GM20000 (cell line): ENCODE measurements at regions not wholly inside any gene's neighbourhood (a gene's known extent, or its start where the extent isn't known, plus 50 kb on each side); places are given as distances from the start of the nearest gene placed in this dataset.

Experiments used
- DNase-seq: peaks from one replicate; pipeline ENCODE4 v3.0.0; 2012; ENCODE audit warnings: low spot score
- TF ChIP-seq, protein P1 (sequence below): IDR thresholded peaks from 2 replicates; pipeline ENCODE4 v1.5.1; 2012; ENCODE audit warnings: mild to moderate bottlenecking, control low read depth; ENCODE audit errors: extremely low read depth, missing control alignments

DNA sequence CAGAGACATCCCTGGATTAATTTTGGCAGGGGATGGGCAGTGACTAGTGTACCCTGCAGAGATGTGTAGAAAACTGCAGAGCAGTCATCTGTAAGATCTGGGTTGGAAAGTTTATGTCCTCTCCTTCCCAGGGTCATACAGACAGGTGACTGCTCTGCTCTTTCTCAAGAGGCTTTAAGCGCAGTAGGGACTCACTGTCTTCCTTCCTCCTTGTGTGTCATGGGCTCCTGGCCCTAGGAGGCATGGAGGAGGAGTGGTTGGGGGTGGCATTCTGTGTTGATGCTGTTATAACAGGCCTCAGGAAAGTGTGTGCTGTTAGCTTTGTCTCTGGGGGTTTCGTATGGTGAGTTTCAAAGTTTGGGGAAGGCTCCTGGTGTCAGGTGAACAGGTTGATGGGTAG is 130.5 kb upstream of the MGAT5 start:
- TF ChIP-seq, protein P1, sequence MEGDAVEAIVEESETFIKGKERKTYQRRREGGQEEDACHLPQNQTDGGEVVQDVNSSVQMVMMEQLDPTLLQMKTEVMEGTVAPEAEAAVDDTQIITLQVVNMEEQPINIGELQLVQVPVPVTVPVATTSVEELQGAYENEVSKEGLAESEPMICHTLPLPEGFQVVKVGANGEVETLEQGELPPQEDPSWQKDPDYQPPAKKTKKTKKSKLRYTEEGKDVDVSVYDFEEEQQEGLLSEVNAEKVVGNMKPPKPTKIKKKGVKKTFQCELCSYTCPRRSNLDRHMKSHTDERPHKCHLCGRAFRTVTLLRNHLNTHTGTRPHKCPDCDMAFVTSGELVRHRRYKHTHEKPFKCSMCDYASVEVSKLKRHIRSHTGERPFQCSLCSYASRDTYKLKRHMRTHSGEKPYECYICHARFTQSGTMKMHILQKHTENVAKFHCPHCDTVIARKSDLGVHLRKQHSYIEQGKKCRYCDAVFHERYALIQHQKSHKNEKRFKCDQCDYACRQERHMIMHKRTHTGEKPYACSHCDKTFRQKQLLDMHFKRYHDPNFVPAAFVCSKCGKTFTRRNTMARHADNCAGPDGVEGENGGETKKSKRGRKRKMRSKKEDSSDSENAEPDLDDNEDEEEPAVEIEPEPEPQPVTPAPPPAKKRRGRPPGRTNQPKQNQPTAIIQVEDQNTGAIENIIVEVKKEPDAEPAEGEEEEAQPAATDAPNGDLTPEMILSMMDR = no peak
- DNase-seq = no peak

DNA sequence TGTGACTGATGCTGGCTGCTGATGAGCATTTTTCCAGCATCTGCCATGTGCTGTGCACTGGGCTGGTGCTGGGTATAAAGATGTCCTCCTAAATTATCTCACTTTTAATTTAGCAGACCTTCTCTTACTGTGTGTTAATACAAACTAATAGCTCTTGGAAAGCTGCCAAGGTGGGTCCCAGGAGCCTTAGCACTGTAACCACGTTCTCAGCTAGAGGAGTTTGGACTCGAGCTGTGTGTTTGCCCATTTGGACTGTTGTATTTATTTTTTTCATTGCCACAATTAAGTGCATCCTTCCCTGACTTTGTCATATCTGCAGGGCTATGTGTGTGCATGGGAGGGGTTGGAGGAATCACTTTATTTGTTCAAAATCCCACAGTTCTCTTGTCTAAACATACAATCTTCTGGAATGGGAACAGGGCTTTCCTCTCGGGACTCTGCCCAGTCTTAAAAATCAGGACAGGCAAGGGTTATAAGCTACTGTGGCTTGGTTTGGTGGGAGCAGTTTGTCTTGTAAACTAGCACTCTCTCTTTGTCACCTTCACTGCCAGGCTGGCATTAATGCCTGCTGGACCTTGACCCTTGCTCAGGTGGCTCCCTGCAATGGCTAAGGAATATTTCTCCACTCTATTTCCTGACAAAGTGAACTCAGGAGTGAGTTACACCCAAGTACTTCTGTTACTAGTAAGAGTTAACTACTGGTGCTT is 129.7 kb upstream of the MGAT5 start:
- DNase-seq = no peak
- TF ChIP-seq, protein P1 = no peak

DNA sequence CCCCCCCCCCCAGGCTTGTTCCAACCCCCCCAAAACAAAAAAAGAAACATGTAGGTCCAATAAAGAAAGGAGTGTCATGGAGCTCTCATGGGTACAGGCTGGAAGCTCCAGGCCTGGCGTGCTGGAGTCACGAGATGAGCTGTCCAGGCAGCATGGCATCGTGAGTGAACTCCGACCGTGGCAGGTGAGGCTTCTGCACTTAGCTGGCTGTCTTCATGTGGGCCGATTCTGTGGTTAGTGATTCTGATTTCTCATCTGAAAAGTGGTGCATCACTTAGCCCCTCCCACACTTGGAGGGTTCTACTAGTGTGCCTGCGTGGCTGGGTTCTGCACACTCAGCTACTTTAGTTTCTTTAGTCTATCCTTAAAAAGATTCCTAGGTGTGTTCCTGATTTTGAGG is 126.4 kb upstream of the MGAT5 start:
- TF ChIP-seq, protein P1 = no peak
- peak; percentile 65 for DNase-seq

DNA sequence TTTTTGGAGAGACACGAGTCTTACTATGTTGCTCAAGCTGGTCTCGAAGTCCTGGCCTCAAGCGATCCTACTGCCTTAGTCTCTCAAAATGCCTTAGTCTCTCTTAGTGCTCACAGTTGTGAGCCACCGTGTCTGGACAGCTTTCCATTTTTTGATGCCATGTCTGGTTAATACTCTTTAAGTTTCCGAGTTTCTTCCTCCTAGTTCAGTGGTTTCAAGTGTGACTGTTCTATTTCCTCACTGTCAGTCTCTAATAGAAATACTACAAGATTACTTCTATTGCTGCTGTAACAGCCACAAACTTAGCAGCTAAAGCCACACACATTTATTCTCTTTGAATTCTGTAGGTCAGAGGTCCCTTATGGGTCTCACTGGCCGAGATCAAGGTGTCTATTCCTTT is 125.1 kb upstream of the MGAT5 start:
- TF ChIP-seq, protein P1 = no peak
- no peak for DNase-seq

DNA sequence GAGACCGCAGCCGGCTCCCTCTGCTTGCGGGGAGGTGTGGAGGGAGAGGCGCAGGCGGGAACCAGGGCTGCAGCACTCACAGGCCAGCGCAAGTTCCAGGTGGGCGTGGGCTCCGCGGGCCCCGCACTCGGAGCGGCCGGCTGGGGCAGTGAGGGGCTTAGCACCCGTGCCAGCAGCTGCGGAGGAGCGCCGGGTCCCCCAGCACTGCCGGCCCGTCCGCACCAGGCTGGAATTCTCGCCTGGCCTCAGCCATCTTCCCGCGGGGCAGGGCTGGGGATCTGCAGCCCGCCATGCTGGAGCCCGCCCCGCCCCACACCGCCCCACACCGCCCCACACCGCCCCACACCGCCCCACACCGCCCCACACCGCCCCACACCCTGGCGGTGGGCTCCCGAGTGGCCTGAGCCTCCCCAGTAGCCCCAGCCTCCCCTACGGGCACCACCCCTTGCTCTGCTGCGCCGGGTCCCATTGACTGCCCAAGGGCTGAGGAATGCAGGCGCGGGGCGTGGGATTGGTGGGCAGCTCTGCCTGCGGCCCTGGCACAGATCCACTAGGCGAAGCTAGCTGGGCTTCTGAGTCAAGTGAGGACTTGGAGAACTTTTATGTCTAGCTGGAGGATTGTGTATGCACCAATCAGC is 123.9 kb upstream of the MGAT5 start:
- TF ChIP-seq, protein P1 = no peak

DNA sequence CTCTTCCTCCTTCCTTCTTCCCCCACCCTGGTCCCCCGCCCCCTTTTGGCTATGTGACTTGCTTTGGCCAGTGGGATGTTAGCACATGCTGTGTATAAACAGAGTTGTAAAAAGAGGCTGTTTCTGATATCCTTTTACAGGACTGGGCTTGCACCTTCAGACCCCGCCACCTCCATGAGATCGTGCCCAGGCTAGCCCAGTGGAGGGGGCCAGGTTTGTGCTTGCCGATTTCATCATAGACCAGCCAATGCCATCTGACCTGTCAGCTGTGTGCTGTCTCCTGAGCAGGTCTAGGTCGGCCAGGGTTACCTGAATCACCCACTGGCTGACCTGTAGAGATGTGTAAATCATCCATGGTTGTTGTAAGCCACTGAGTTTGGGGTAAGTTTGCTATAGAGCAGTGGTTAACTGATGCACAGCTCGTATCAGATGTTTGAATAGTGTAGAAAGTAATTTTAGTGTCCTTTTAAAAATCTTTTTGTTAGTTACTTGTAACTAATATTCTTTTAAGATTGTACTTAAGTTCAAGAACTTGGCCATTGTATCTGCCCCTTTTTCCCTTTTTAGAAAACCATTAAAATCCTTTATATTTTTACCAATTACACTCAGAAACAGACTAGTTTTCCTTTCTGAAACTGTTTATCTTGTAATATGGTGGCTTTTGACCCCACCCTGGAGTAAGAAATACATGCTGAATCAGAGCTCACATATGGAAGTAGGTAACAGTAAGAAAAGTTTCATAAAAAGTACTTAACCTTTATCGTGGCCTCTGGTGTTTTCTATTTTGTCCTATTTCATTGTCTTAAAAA is 122.0 kb upstream of the MGAT5 start:
- no peak for DNase-seq
- TF ChIP-seq, protein P1 = no peak

More for the DNA sequence above, 123.9 kb upstream of the MGAT5 start:
- no peak for DNase-seq

DNA sequence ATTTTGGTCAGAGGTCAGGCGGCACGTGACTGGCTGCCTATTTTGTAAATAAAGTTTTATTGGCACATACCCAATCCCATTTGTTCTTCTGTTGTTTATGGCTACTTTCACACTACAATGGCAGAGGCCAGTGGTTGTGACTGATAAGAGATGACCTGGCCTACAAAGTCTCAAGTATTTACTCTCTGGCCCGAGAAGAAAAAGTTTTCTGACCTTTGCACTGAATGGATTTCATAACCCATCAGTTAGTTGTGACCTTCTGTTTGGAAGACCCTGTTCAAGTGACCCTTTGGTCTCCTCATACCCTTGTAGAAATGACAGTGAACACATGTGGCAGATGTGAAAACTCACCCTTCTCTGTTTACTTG is 121.4 kb upstream of the MGAT5 start:
- TF ChIP-seq, protein P1 = no peak
- no peak for DNase-seq
